Heart right ventricle (tissue), 16 donors: ENCODE measurements at regions not wholly inside any gene's neighbourhood (a gene's known extent, or its start where the extent isn't known, plus 50 kb on each side); places are given as distances from the start of the nearest gene placed in this dataset.
A peak's percentile ranks its signal among the peaks of the same experiment; 100 is the strongest.

Source experiments
- ATAC-seq, 8 donors: fragments of 200-7000 bp; cut with Tn5 transposase; one replicate each; pipeline ENCODE4 v1.9.1; 2020; ENCODE audit warnings: mild to moderate bottlenecking in 8 of 8, moderate library complexity in 8 of 8, moderate number of reproducible peaks in 1 of 8
- DNase-seq, 2 donors: peaks; one replicate each; pipeline ENCODE4 v3.0.0-alpha.2; 2020
- H3K27ac ChIP-seq, 10 donors: fragments of 200-600 bp; sonication (generic) in 2 of 10; one replicate each; pipeline versions ENCODE4 v1.5.0 to v1.8.0; 2020 to 2022; ENCODE audit warnings: mild to moderate bottlenecking in 3 of 10
- H3K27me3 ChIP-seq, 7 donors: fragments of 200-600 bp; one replicate each; pipeline ENCODE4 v1.8.0; 2021 to 2022; ENCODE audit warnings: mild to moderate bottlenecking in 2 of 7
- H3K36me3 ChIP-seq, 9 donors: fragments of 200-600 bp; sonication (generic) in 1 of 9; one replicate each; pipeline versions ENCODE4 v1.5.0 to v1.8.0; 2020 to 2022; ENCODE audit warnings: mild to moderate bottlenecking in 2 of 9
- H3K4me1 ChIP-seq, 9 donors: fragments of 200-600 bp; sonication (generic) in 1 of 9; one replicate each; pipeline versions ENCODE4 v1.5.0 to v1.8.0; 2020 to 2022; ENCODE audit warnings: mild to moderate bottlenecking in 4 of 9
- H3K4me3 ChIP-seq, 10 donors: fragments of 200-600 bp; sonication (generic) in 2 of 10; one replicate each; pipeline versions ENCODE4 v1.5.0 to v1.8.0; 2020 to 2022; ENCODE audit warnings: mild to moderate bottlenecking in 7 of 10, moderate library complexity in 2 of 10
- H3K9me3 ChIP-seq, 11 donors: fragments of 200-600 bp in 10 of 11; sonication (generic) in 2 of 11; one replicate each; pipeline versions ENCODE4 v1.5.0 to v1.8.0; 2013 to 2022; ENCODE audit warnings: mild to moderate bottlenecking in 2 of 11, control low read depth in 1 of 11, moderate library complexity in 1 of 11
- CTCF ChIP-seq, 9 donors: fragments of 200-600 bp; sonication (generic) in 2 of 9; IDR thresholded peaks; one replicate each; pipeline versions ENCODE4 v1.5.0 to v1.8.0; 2021 to 2022; ENCODE audit warnings: antibody characterized with exemption in 9 of 9, mild to moderate bottlenecking in 5 of 9, moderate library complexity in 1 of 9
- WGBS, 2 donors: extraction: QIAGEN DNeasy Blood & Tissue Kit; methylation state at CpG; one replicate each; pipeline ENCODE4 v1.1.7; 2013; ENCODE audit warnings: inconsistent platforms in 1 of 2; 5-methylcytosine and 5-hydroxymethylcytosine counted together
- intact Hi-C, 10 donors: fragments of 100-400 bp; cut with DNase I; formaldehyde crosslinking; loops; one replicate each; pipeline versions ENCODE4 v1.11.1 to v1.14.2; 2022
- donor health status: Arrhythmogenic right ventricular cardiomyopathy.
- donor health status: ischemic (EF 13 %, LVEDD 7.1; RV severe dilation, severe dysfunction).
- donor health status: healthy with polysubstance abuse.
- donor health status: DM: no; HTN: yes; CAD: no.
- donor health status: DM: no; HTN: no; CAD: no.
- donor health status: ischemic (EF 25% LVEDD 6.9; RV normal size, moderate dysfunction).
- donor health status: ischemic (EF 25% LVEDD 5.7; RV mildly dilated, moderate dysfunction).
- donor health status: healthy.
- donor health status: DM: yes; HTN: yes; CAD: no.
- donor health status: Ischemic cardiomyopathy.
- donor health status: ischemic (EF 35%, LVEDD 5.7; RV mildly dilated, moderate dysfunction).
- donor health status: nonischemic (EF 11% LVEDD 7.7; RV severe dilation, severe dysfunction).
- donor health status: DM: yes; HTN: yes; CAD: no.
- donor health status: PGD.
- donor health status: ischemic (EF 29% LVEDD 5.4; RV normal size, mild dysfunction).
- donor health status: nonischemic (EF 23%, LVEDD 6.1; RV moderate dilation, normal function).

- no peaks in the 10 kb centered on the region for H3K36me3 ChIP-seq
- no peak for ATAC-seq
- WGBS, 2 donors, result 84 to 91% methylated on average over 5 of the region's 5 CpGs
Observed at GRCh38 chr16:82298472-82298871, 128.4 kb upstream of the MPHOSPH6 start.

DNA sequence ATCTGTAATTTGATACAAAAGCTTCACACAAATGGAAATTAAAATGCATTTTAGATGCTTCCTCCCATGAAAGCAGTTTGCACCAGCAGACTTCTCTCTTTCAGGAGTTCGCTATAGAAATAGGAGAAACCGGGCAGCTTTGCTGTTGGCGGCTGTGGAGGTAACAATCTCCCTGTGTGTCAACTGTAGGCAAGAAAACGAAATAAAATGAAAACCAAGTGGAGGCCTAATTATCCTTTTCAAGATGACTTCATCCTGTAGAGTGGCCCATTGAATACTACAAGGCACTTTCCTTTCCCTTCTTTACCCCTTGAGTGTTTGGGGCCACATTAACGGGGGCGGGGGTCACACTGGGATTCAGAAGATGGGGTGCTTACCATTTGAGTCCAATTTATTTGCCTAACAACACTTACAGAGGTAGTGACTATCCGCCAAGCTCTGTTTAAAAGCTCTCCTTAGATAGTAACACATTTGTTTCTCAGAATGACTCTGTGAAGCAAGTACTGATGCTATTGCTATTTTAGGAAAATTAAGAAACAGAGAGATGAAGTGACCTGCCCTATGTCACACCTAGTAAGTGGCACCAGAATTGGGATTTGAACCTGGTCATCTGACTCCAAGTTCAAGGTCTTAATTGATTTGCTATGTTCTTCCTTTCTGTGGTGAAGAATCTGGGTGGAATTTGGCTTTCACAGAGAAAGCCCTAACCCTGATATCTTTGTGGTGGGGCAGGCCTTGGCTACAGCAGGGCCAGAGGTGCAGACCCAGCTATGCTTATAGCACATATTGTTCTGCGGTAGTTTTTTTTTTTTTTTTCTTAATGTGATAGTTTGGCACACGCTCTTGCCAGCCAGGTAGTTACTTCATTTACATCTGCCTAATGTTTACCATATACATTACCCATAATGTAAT, 125.5 kb upstream of the MPHOSPH6 start:
- H3K9me3 ChIP-seq, result no peaks in the 10 kb centered on the region
- 85 to 88% methylated on average over 9 of the region's 9 CpGs for WGBS, 2 donors
- TF ChIP-seq CTCF (IDR thresholded peaks at IDR 0.05), result no peak
- intact Hi-C loops, result no loop called here
- DNase-seq (no peak), ATAC-seq (peak in 5 of 8 donors; percentile 37 to 67 (median 41))
- no peaks in the 10 kb centered on the region for H3K36me3 ChIP-seq
- H3K27me3 ChIP-seq, result peaks cover 0 to 4% (median 0%) of the 10 kb centered on the region in 7 donors
- no peak overlapping the region for H3K27ac ChIP-seq
- no peak overlapping the region for H3K4me3 ChIP-seq
- peaks cover 0 to 4% (median 0%) of the 10 kb centered on the region in 9 donors for H3K4me1 ChIP-seq

More at GRCh38 chr16:82298472-82298871, 128.4 kb upstream of the MPHOSPH6 start:
- intact Hi-C loops, result no loop called here
- H3K4me3 ChIP-seq, result no peak overlapping the region
- DNase-seq, result no peak
- no peak overlapping the region for H3K27ac ChIP-seq
- no peak for TF ChIP-seq CTCF (IDR thresholded peaks at IDR 0.05)
- H3K4me1 ChIP-seq, result peaks cover 0 to 24% (median 0%) of the 10 kb centered on the region in 9 donors
- peaks cover 0 to 4% (median 0%) of the 10 kb centered on the region in 7 donors for H3K27me3 ChIP-seq
- no peaks in the 10 kb centered on the region for H3K9me3 ChIP-seq

DNA sequence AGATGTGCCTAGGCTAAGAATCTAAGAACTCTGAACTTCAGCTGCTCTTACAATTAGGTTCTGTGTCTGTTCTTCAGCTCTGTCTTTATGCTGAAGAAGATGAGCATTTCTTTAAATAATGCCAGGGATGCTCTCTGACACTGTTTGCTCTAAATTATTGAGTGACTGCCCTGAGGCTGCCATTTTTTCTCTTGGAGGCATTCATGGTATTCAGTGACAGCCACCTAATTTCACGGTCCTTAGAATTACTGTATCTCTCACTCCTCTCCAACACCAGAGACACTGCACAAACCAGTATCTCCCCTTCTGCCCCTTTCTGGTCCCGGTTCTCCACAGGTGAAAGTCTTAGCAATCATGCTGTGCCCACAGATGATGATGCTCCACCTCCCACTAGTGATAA, 123.6 kb upstream of the MPHOSPH6 start:
- Histone ChIP-seq H3K27me3 (peaks cover 0 to 3% (median 0%) of the 10 kb centered on the region in 7 donors), H3K27ac (no peak overlapping the region), H3K4me3 (no peak overlapping the region), H3K9me3 (no peaks in the 10 kb centered on the region), H3K4me1 (peaks cover 0 to 4% (median 0%) of the 10 kb centered on the region in 9 donors), H3K36me3 (no peaks in the 10 kb centered on the region)
- intact Hi-C loops, result no loop called here
- 91 to 96% methylated on average over 2 of the region's 2 CpGs for WGBS, 2 donors
- ATAC-seq (no peak), DNase-seq (no peak)
- TF ChIP-seq CTCF (IDR thresholded peaks at IDR 0.05), result no peak

DNA sequence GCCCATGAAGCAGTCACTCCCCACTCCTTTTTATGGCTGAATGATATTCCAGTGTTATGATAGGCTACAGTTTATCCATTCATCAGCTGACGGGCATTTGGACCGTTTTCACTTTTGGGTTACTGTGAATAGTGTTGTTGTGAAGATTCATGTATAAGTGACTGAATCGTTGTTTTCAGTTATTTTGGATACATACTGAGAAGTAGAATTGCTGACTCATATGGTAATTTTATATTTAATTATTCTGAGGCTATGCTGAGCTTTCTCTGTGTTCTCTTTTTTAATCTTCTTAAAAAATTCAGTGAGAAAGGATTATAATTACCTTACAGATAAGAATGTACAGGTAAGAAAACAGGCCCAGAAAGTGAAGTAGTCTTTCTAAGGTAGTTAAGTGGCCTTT, 117.9 kb upstream of the MPHOSPH6 start:
- Histone ChIP-seq H3K4me3 (no peak overlapping the region), H3K27ac (no peak overlapping the region), H3K4me1 (peaks cover 0 to under 1% (median 0%) of the 10 kb centered on the region in 9 donors), H3K27me3 (no peaks in the 10 kb centered on the region), H3K9me3 (no peaks in the 10 kb centered on the region), H3K36me3 (no peaks in the 10 kb centered on the region)
- WGBS, 2 donors, result 76 to 88% methylated on average over 3 of the region's 3 CpGs
- no peak for TF ChIP-seq CTCF (IDR thresholded peaks at IDR 0.05)
- intact Hi-C loops, result no loop called here
- ATAC-seq (no peak), DNase-seq (no peak)
